OCI-LY3 (cell line): ENCODE measurements at regions not wholly inside any gene's neighbourhood (a gene's known extent, or its start where the extent isn't known, plus 50 kb on each side); places are given as distances from the start of the nearest gene placed in this dataset.

Experiments used
- H2AFZ ChIP-seq: fragments of 200-600, 300-600 bp; shearing (Covaris generic); 2 replicates; pipeline ENCODE4 v1.6.0; 2014; ENCODE audit warnings: antibody characterized with exemption, low read depth, low read length
- H3K27ac ChIP-seq: fragments of 200-600, 300-600 bp; sonication (generic); 2 replicates; pipeline ENCODE4 v1.5.1; 2014; ENCODE audit warnings: mild to moderate bottlenecking, low read length, moderate library complexity, mixed read lengths
- H3K27me3 ChIP-seq: fragments of 200-600, 300-600 bp; sonication (generic); 2 replicates; pipeline ENCODE4 v1.6.1; 2014; ENCODE audit warnings: low read depth, low read length, mixed read lengths
- H3K36me3 ChIP-seq: fragments of 200-600, 300-600 bp; sonication (generic); replicated peaks from 2 replicates; pipeline ENCODE3; 2014; ENCODE audit warnings: low read depth, low read length, mixed read lengths
- H3K4me1 ChIP-seq: fragments of 300-600, 200-600 bp; sonication (generic); 2 replicates; pipeline ENCODE4 v1.6.1; 2014; ENCODE audit warnings: low read length, mixed read lengths
- H3K4me2 ChIP-seq: fragments of 200-600, 300-600 bp; sonication (generic); 2 replicates; pipeline ENCODE4 v1.6.1; 2014; ENCODE audit warnings: low read length, mixed read lengths
- H3K4me3 ChIP-seq: fragments of 300-600, 200-600 bp; sonication (generic); 2 replicates; pipeline ENCODE4 v1.5.1; 2014; ENCODE audit warnings: antibody characterized with exemption, mild to moderate bottlenecking, low read length, moderate library complexity
- H3K79me2 ChIP-seq: fragments of 300-600, 200-600 bp; shearing (Covaris generic); 2 replicates; pipeline ENCODE4 v1.6.1; 2014; ENCODE audit warnings: mild to moderate bottlenecking, low read length, mixed read lengths
- H3K9ac ChIP-seq: fragments of 300-600, 200-600 bp; shearing (Covaris generic); 2 replicates; pipeline ENCODE4 v1.6.0; 2014; ENCODE audit warnings: mild to moderate bottlenecking, low read length, moderate library complexity
- H3K9me3 ChIP-seq: fragments of 200-600, 300-600 bp; shearing (Covaris generic); 2 replicates; pipeline ENCODE4 v1.6.1; 2014; ENCODE audit warnings: low read length, mixed read lengths; ENCODE audit not compliant: insufficient read depth
- H4K20me1 ChIP-seq: fragments of 200-600, 300-600 bp; sonication (generic); 2 replicates; pipeline ENCODE4 v1.6.1; 2016; ENCODE audit warnings: low read length, mixed read lengths; ENCODE audit not compliant: insufficient read depth
- CTCF ChIP-seq: fragments of 200-600, 300-600 bp; sonication (generic); IDR thresholded peaks from 2 replicates; pipeline ENCODE4 v1.5.1; 2014; ENCODE audit warnings: antibody characterized with exemption, low read length, low read depth
- EZH2phosphoT487 ChIP-seq: fragments of 200-600 bp; shearing (Covaris generic); IDR thresholded peaks from 2 replicates; pipeline ENCODE4 v1.6.1; 2018; ENCODE audit warnings: antibody characterized with exemption, mixed run types, low read depth

GRCh38 chr7:16044645-16045044 lies 358.2 kb upstream of the MEOX2 start:
- Histone ChIP-seq H3K4me1 (no peaks in the 10 kb centered on the region), H2AFZ (no peak overlapping the region), H3K9me3 (no peaks in the 10 kb centered on the region), H3K9ac (no peak overlapping the region), H4K20me1 (no peaks in the 10 kb centered on the region), H3K27me3 (no peaks in the 10 kb centered on the region), H3K4me3 (no peak overlapping the region), H3K36me3 (no peaks in the 10 kb centered on the region), H3K4me2 (no peak overlapping the region), H3K27ac (no peak overlapping the region), H3K79me2 (no peaks in the 10 kb centered on the region)
- TF ChIP-seq EZH2phosphoT487 (no peak), CTCF (no peak)

GRCh38 chr7:16040346-16040745 lies 353.9 kb upstream of the MEOX2 start:
- H4K20me1 ChIP-seq: no peaks in the 10 kb centered on the region
- no peak overlapping the region for H3K4me3 ChIP-seq
- H3K36me3 ChIP-seq: no peaks in the 10 kb centered on the region

GRCh38 chr7:16038906-16039305 lies 352.4 kb upstream of the MEOX2 start:
- H3K4me1 ChIP-seq: no peaks in the 10 kb centered on the region
- no peak overlapping the region for H3K9ac ChIP-seq
- no peaks in the 10 kb centered on the region for H4K20me1 ChIP-seq
- H3K4me2 ChIP-seq: no peak overlapping the region
- TF ChIP-seq EZH2phosphoT487 (no peak), CTCF (no peak)
- no peaks in the 10 kb centered on the region for H3K36me3 ChIP-seq
- no peaks in the 10 kb centered on the region for H3K27me3 ChIP-seq
- H3K27ac ChIP-seq: no peak overlapping the region
- no peaks in the 10 kb centered on the region for H3K9me3 ChIP-seq
- no peak overlapping the region for H3K4me3 ChIP-seq
- no peaks in the 10 kb centered on the region for H3K79me2 ChIP-seq
- H2AFZ ChIP-seq: no peak overlapping the region

More at GRCh38 chr7:16040346-16040745, 353.9 kb upstream of the MEOX2 start:
- Histone ChIP-seq H3K27ac (no peak overlapping the region), H3K9me3 (no peaks in the 10 kb centered on the region), H3K79me2 (no peaks in the 10 kb centered on the region), H3K9ac (no peak overlapping the region), H3K4me2 (no peak overlapping the region), H3K4me1 (no peaks in the 10 kb centered on the region), H3K27me3 (no peaks in the 10 kb centered on the region), H2AFZ (no peak overlapping the region)
- TF ChIP-seq EZH2phosphoT487 (no peak), CTCF (no peak)

- Histone ChIP-seq H3K9me3 (no peaks in the 10 kb centered on the region), H3K9ac (no peak overlapping the region), H3K27ac (no peak overlapping the region), H3K36me3 (no peaks in the 10 kb centered on the region), H3K4me2 (no peak overlapping the region), H4K20me1 (no peaks in the 10 kb centered on the region), H3K27me3 (no peaks in the 10 kb centered on the region), H2AFZ (no peak overlapping the region), H3K4me1 (no peaks in the 10 kb centered on the region), H3K4me3 (no peak overlapping the region), H3K79me2 (no peaks in the 10 kb centered on the region)
- no peak for TF ChIP-seq EZH2phosphoT487
- no peak for TF ChIP-seq CTCF
Measured at GRCh38 chr7:16035392-16035791, 348.9 kb upstream of the MEOX2 start.
